ENCODE measurements at regions not wholly inside any gene's neighbourhood (a gene's known extent, or its start where the extent isn't known, plus 50 kb on each side); places are given as distances from the start of the nearest gene placed in this dataset.

GRCh38 chr13:26973946-26974345 lies 197.7 kb downstream of the USP12 start (continued):
- no peak for TF ChIP-seq FOXO4 (CRISPR knock-in tag; IDR thresholded peaks at IDR 0.05)
- TF ChIP-seq XRCC4 (IDR thresholded peaks at IDR 0.05; ENCODE audit: extremely low read depth, insufficient read depth, insufficient read length): no peak
- TF ChIP-seq ZFP91 (CRISPR knock-in tag; IDR thresholded peaks at IDR 0.05): no peak
- no peak for TF ChIP-seq MCM7 (IDR thresholded peaks at IDR 0.05)
- no peak for TF ChIP-seq ZNF316 (IDR thresholded peaks at IDR 0.05)
- no peak for TF ChIP-seq CGGBP1 (CRISPR knock-in tag; IDR thresholded peaks at IDR 0.05)
- no peak for TF ChIP-seq CBX3 (IDR thresholded peaks at IDR 0.05; ENCODE audit: borderline replicate concordance in 1 of 2, low read length in 2 of 2)
- TF ChIP-seq PTBP1 (IDR thresholded peaks at IDR 0.05; ENCODE audit: low read depth, low read length): no peak
- TF ChIP-seq HNRNPH1 (optimal IDR thresholded peaks at IDR 0.05; ENCODE audit: low read depth, low read length): no peak
- TF ChIP-seq KAT2B (IDR thresholded peaks at IDR 0.05; ENCODE audit: low read depth, low read length): no peak

Data from K562 (cell line).